Mucosa of stomach (tissue), 1 donor: ENCODE measurements at regions not wholly inside any gene's neighbourhood (a gene's known extent, or its start where the extent isn't known, plus 50 kb on each side); places are given as distances from the start of the nearest gene placed in this dataset.

ENCODE experiments used
- H3K27me3 ChIP-seq: one replicate; pipeline ENCODE4 v1.7.0; 2013; ENCODE audit warnings: mild to moderate bottlenecking, low read length; ENCODE audit not compliant: control insufficient read depth, insufficient read depth
- H3K36me3 ChIP-seq: one replicate; pipeline ENCODE4 v1.7.0; 2013; ENCODE audit warnings: low read length; ENCODE audit not compliant: control insufficient read depth, insufficient read depth
- H3K4me1 ChIP-seq: one replicate; pipeline ENCODE4 v1.7.0; 2013; ENCODE audit warnings: mild to moderate bottlenecking, low read length; ENCODE audit not compliant: control insufficient read depth, insufficient read depth
- H3K4me3 ChIP-seq: one replicate; pipeline ENCODE4 v1.7.0; 2013; ENCODE audit warnings: low read length
- H3K9ac ChIP-seq: one replicate; pipeline ENCODE4 v1.7.0; 2013; ENCODE audit warnings: mild to moderate bottlenecking, low read length, moderate library complexity
- H3K9me3 ChIP-seq: one replicate; pipeline ENCODE4 v1.7.0; 2013; ENCODE audit warnings: mild to moderate bottlenecking, low read length, moderate library complexity; ENCODE audit not compliant: control insufficient read depth
- donor health status: Pancreatic carcinoma.

GRCh38 chr13:22235285-22235949, 564.5 kb downstream of the FGF9 start:
- Histone ChIP-seq H3K4me3 (no peak overlapping the region), H3K27me3 (no peaks in the 10 kb centered on the region), H3K9me3 (no peaks in the 10 kb centered on the region), H3K4me1 (no peaks in the 10 kb centered on the region), H3K36me3 (no peaks in the 10 kb centered on the region), H3K9ac (no peak overlapping the region)

- Histone ChIP-seq H3K27me3 (no peaks in the 10 kb centered on the region), H3K9ac (no peak overlapping the region), H3K4me3 (no peak overlapping the region), H3K36me3 (no peaks in the 10 kb centered on the region), H3K4me1 (no peaks in the 10 kb centered on the region), H3K9me3 (no peaks in the 10 kb centered on the region)
These were observed 565.0 kb downstream of the FGF9 start for GRCh38 chr13:22235950-22236290.

GRCh38 chr13:22238269-22238668, 567.4 kb downstream of the FGF9 start:
- no peaks in the 10 kb centered on the region for H3K9me3 ChIP-seq
- H3K36me3 ChIP-seq: no peaks in the 10 kb centered on the region
- H3K9ac ChIP-seq: no peak overlapping the region
- H3K27me3 ChIP-seq: no peaks in the 10 kb centered on the region
- no peak overlapping the region for H3K4me3 ChIP-seq
- no peaks in the 10 kb centered on the region for H3K4me1 ChIP-seq

GRCh38 chr13:22240716-22241115, 569.8 kb downstream of the FGF9 start:
- Histone ChIP-seq H3K9ac (no peak overlapping the region), H3K4me1 (no peaks in the 10 kb centered on the region)

GRCh38 chr13:22243469-22244163, 572.7 kb downstream of the FGF9 start:
- Histone ChIP-seq H3K4me3 (no peak overlapping the region), H3K36me3 (no peaks in the 10 kb centered on the region), H3K9me3 (no peaks in the 10 kb centered on the region), H3K27me3 (peaks cover 5% of the 10 kb centered on the region), H3K9ac (no peak overlapping the region), H3K4me1 (no peaks in the 10 kb centered on the region)

More at GRCh38 chr13:22240716-22241115, 569.8 kb downstream of the FGF9 start:
- no peak overlapping the region for H3K4me3 ChIP-seq
- peaks cover 5% of the 10 kb centered on the region for H3K27me3 ChIP-seq
- H3K36me3 ChIP-seq: no peaks in the 10 kb centered on the region
- H3K9me3 ChIP-seq: no peaks in the 10 kb centered on the region

- H3K27me3 ChIP-seq: no peaks in the 10 kb centered on the region
These were observed 581.5 kb downstream of the FGF9 start for GRCh38 chr13:22252281-22252830.

GRCh38 chr13:22253107-22253506, 582.2 kb downstream of the FGF9 start:
- no peaks in the 10 kb centered on the region for H3K27me3 ChIP-seq

More at GRCh38 chr13:22252281-22252830, 581.5 kb downstream of the FGF9 start:
- Histone ChIP-seq H3K36me3 (no peaks in the 10 kb centered on the region), H3K4me3 (no peak overlapping the region), H3K9me3 (no peaks in the 10 kb centered on the region), H3K4me1 (no peaks in the 10 kb centered on the region), H3K9ac (no peak overlapping the region)

GRCh38 chr13:22256111-22256639, 585.3 kb downstream of the FGF9 start:
- Histone ChIP-seq H3K36me3 (no peaks in the 10 kb centered on the region), H3K27me3 (no peaks in the 10 kb centered on the region), H3K9ac (no peak overlapping the region), H3K9me3 (no peaks in the 10 kb centered on the region), H3K4me1 (no peaks in the 10 kb centered on the region), H3K4me3 (no peak overlapping the region)

More at GRCh38 chr13:22253107-22253506, 582.2 kb downstream of the FGF9 start:
- no peak overlapping the region for H3K4me3 ChIP-seq
- H3K9ac ChIP-seq: no peak overlapping the region
- no peaks in the 10 kb centered on the region for H3K4me1 ChIP-seq
- H3K9me3 ChIP-seq: no peaks in the 10 kb centered on the region
- H3K36me3 ChIP-seq: no peaks in the 10 kb centered on the region

GRCh38 chr13:22262001-22262885, 591.4 kb downstream of the FGF9 start:
- no peaks in the 10 kb centered on the region for H3K36me3 ChIP-seq
- H3K9me3 ChIP-seq: no peaks in the 10 kb centered on the region
- H3K9ac ChIP-seq: no peak overlapping the region
- H3K27me3 ChIP-seq: no peaks in the 10 kb centered on the region
- H3K4me1 ChIP-seq: no peaks in the 10 kb centered on the region
- H3K4me3 ChIP-seq: no peak overlapping the region

GRCh38 chr13:22263185-22263584, 592.3 kb downstream of the FGF9 start:
- Histone ChIP-seq H3K9ac (no peak overlapping the region), H3K36me3 (no peaks in the 10 kb centered on the region), H3K4me3 (no peak overlapping the region), H3K4me1 (no peaks in the 10 kb centered on the region), H3K27me3 (no peaks in the 10 kb centered on the region), H3K9me3 (no peaks in the 10 kb centered on the region)

- no peaks in the 10 kb centered on the region for H3K36me3 ChIP-seq
- no peaks in the 10 kb centered on the region for H3K4me1 ChIP-seq
- H3K27me3 ChIP-seq: no peaks in the 10 kb centered on the region
- H3K9ac ChIP-seq: no peak overlapping the region
- H3K9me3 ChIP-seq: no peaks in the 10 kb centered on the region
- no peak overlapping the region for H3K4me3 ChIP-seq
These were observed 594.7 kb downstream of the FGF9 start for GRCh38 chr13:22265563-22265962.
